Gastrocnemius medialis (tissue), 4 donors: ENCODE measurements at regions not wholly inside any gene's neighbourhood (a gene's known extent, or its start where the extent isn't known, plus 50 kb on each side); places are given as distances from the start of the nearest gene placed in this dataset.

Source experiments
- CTCF ChIP-seq, 5 experiments: fragments of 450-650 bp in 3 of 5; fragments of 200-600 bp in 2 of 5; sonication (generic) in 2 of 5; IDR thresholded peaks in 4 of 5; conservative IDR thresholded peaks in 1 of 5; 1 replicate in 4 of 5; 2 replicates in 1 of 5; pipeline ENCODE4 v1.5.1; 2016 to 2019; ENCODE audit warnings: antibody characterized with exemption in 5 of 5, mild to moderate bottlenecking in 3 of 5, moderate library complexity in 3 of 5
- POLR2A ChIP-seq, 2 donors: fragments of 450-650 bp; IDR thresholded peaks; one replicate each; pipeline ENCODE4 v1.6.1; 2017; ENCODE audit warnings: antibody characterized with exemption in 2 of 2, mild to moderate bottlenecking in 2 of 2, moderate library complexity in 2 of 2

DNA sequence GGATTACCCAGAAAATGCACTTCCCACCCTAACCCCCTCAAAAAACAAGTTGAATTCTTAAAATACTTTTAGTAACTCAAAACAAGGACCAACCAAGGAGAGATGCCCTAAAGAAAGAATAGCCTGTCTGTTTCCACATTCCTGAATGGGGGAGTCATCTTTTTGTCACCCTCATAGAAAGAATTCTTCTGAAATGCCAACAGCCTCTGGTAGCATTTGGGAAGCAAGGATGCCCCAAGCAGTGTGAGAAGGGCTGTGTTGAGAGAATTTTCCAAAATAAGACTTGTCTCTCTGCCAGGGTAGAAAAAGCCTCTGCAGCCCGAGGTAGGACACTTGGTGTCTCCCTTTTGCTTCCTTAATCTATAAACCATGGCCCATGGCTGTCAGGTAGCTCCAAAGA lies 173.1 kb upstream of the VCX3A start:
- TF ChIP-seq CTCF (IDR thresholded peaks at IDR 0.05 in 4 of 5, conservative IDR thresholded peaks at IDR 0.05 in 1 of 5) (no peak), POLR2A (IDR thresholded peaks at IDR 0.05) (no peak)
